ENCODE measurements at regions not wholly inside any gene's neighbourhood (a gene's known extent, or its start where the extent isn't known, plus 50 kb on each side); places are given as distances from the start of the nearest gene placed in this dataset.
"Not testable (repeated sequence)": the region's sequence is repeated elsewhere in the genome, so short reads cannot be mapped to it uniquely, and the experiment has no call there.

DNA sequence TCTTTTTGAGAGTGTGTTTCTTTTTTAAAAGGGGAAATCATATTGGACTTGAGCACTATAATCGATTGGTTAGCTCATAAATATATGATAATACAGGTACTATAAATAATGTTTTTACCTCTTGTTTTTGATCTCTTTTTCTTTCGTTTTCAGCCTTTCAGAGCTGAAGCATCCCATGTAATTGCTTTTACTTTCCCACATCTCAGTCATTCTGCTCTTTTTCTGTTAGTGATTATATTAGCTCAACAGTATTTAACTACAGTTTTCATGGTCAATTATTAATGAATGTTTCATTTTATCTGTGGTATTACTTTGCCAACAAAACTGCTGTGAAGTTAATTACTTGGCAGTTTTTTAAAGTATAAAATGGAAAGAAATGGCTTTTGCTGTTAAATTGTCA is 811.1 kb downstream of the PRIM2 start:
- not testable (repeated sequence) for H4K91ac ChIP-seq (ENCODE audit: insufficient read length, low read depth, low read length); H3K4me2 ChIP-seq (ENCODE audit: insufficient read depth, insufficient read length, low read length); H3K4ac ChIP-seq (ENCODE audit: low read depth, low read length); H3K79me2 ChIP-seq (ENCODE audit: insufficient read depth, low read length); H3K4me1 ChIP-seq (ENCODE audit: insufficient read depth, low read length); H3K27ac ChIP-seq (ENCODE audit: insufficient read length, low read depth, low read length); H3K23me2 ChIP-seq (ENCODE audit: insufficient read length, low read depth, low read length, poor library complexity, severe bottlenecking); H2BK120ac ChIP-seq (ENCODE audit: low read depth, low read length, poor library complexity, severe bottlenecking); H2BK15ac ChIP-seq (ENCODE audit: low read depth, low read length); H3T11ph ChIP-seq (ENCODE audit: low read length); H3K14ac ChIP-seq (ENCODE audit: insufficient read depth, low read length); H3K9me3 ChIP-seq (ENCODE audit: control insufficient read depth, low read depth, low read length); H3K4me3 Mint-ChIP-seq; H4K5ac ChIP-seq (ENCODE audit: insufficient read length, low read depth, low read length); H3K9ac ChIP-seq (ENCODE audit: extremely low read depth, insufficient read length, low read length); H3K4me1 Mint-ChIP-seq; DNase-seq; H3K27ac Mint-ChIP-seq; H3K23ac ChIP-seq (ENCODE audit: insufficient read length, low read depth, low read length); H2BK12ac ChIP-seq (ENCODE audit: insufficient read length, low read depth, low read length); H3K18ac ChIP-seq (ENCODE audit: insufficient read length, low read depth, low read length); H2BK5ac ChIP-seq (ENCODE audit: insufficient read length, low read length); H2AK5ac ChIP-seq (ENCODE audit: insufficient read length, low read length); H3K27me3 Mint-ChIP-seq (ENCODE audit: low read depth); H3K27me3 ChIP-seq (ENCODE audit: insufficient read depth, low read length); H3K79me1 ChIP-seq (ENCODE audit: insufficient read depth, low read depth, low read length, poor library complexity, severe bottlenecking); H3K56ac ChIP-seq (ENCODE audit: insufficient read length, low read depth, low read length); H4K20me1 ChIP-seq (ENCODE audit: control insufficient read depth, insufficient read depth, insufficient read length); H2BK20ac ChIP-seq (ENCODE audit: low read depth, low read length, poor library complexity, severe bottlenecking); H4K8ac ChIP-seq (replicated peaks; ENCODE audit: insufficient read length, low read depth, low read length); H2AFZ ChIP-seq (ENCODE audit: low read length)
- WGBS (ENCODE audit: extremely low coverage, insufficient read length, low lambda C conversion rate), result no CpG with 5 or more reads among the region's 2 CpGs
- H3K36me3 Mint-ChIP-seq (ENCODE audit: insufficient read depth in 1 of 3, low read depth in 3 of 3), result peaks cover 11 to 22% (median 15%) of the 10 kb centered on the region in 3 experiments; a peak in 6 of 7 replicates
- H3K9me3 Mint-ChIP-seq, result peaks cover 33 to 78% of the 10 kb centered on the region in 2 experiments

DNA sequence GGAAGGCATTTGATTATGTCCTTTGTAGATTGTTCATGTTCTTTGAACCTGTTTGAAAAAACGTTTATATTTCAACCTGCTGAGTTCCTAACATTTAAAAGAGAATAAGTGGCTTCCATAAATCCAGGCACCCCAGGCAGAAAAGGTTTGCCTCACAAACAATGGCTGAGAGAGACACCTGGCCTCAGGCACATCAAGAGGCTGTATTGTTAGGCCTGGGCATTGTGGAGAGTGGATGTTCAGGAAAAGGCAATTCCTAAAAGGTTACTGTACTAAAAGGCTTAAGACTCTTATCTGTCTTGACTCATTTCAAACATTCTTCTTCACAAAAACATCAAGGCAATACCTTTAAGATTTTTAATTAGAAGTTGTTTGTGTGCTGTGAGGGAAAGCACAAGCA is 811.7 kb downstream of the PRIM2 start:
- WGBS (ENCODE audit: extremely low coverage, insufficient read length, low lambda C conversion rate), result no CpG with 5 or more reads among the region's 1 CpG

More for the DNA sequence above, 811.7 kb downstream of the PRIM2 start:
- H3K4me1 ChIP-seq (ENCODE audit: insufficient read depth, low read length); H3K4ac ChIP-seq (ENCODE audit: low read depth, low read length); H3K27me3 Mint-ChIP-seq (ENCODE audit: low read depth); H3K23me2 ChIP-seq (ENCODE audit: insufficient read length, low read depth, low read length, poor library complexity, severe bottlenecking); H3K79me1 ChIP-seq (ENCODE audit: insufficient read depth, low read depth, low read length, poor library complexity, severe bottlenecking); H3K18ac ChIP-seq (ENCODE audit: insufficient read length, low read depth, low read length); H3K4me1 Mint-ChIP-seq; DNase-seq; H3K23ac ChIP-seq (ENCODE audit: insufficient read length, low read depth, low read length); H3K27me3 ChIP-seq (ENCODE audit: insufficient read depth, low read length); H3K27ac ChIP-seq (ENCODE audit: insufficient read length, low read depth, low read length); H4K5ac ChIP-seq (ENCODE audit: insufficient read length, low read depth, low read length); H3K4me2 ChIP-seq (ENCODE audit: insufficient read depth, insufficient read length, low read length); H3T11ph ChIP-seq (ENCODE audit: low read length); H2BK5ac ChIP-seq (ENCODE audit: insufficient read length, low read length); H4K8ac ChIP-seq (replicated peaks; ENCODE audit: insufficient read length, low read depth, low read length); H4K91ac ChIP-seq (ENCODE audit: insufficient read length, low read depth, low read length); H2BK15ac ChIP-seq (ENCODE audit: low read depth, low read length); H2AFZ ChIP-seq (ENCODE audit: low read length); H2BK120ac ChIP-seq (ENCODE audit: low read depth, low read length, poor library complexity, severe bottlenecking); H3K56ac ChIP-seq (ENCODE audit: insufficient read length, low read depth, low read length); H3K9ac ChIP-seq (ENCODE audit: extremely low read depth, insufficient read length, low read length); H2BK12ac ChIP-seq (ENCODE audit: insufficient read length, low read depth, low read length); H4K20me1 ChIP-seq (ENCODE audit: control insufficient read depth, insufficient read depth, insufficient read length); H3K27ac Mint-ChIP-seq; H2AK5ac ChIP-seq (ENCODE audit: insufficient read length, low read length); H2BK20ac ChIP-seq (ENCODE audit: low read depth, low read length, poor library complexity, severe bottlenecking); H3K9me3 ChIP-seq (ENCODE audit: control insufficient read depth, low read depth, low read length); H3K14ac ChIP-seq (ENCODE audit: insufficient read depth, low read length); H3K79me2 ChIP-seq (ENCODE audit: insufficient read depth, low read length); H3K4me3 Mint-ChIP-seq: not testable (repeated sequence)
- peaks cover 34 to 75% of the 10 kb centered on the region in 2 experiments for H3K9me3 Mint-ChIP-seq
- peaks cover 11 to 22% (median 15%) of the 10 kb centered on the region in 3 experiments; a peak in 6 of 7 replicates for H3K36me3 Mint-ChIP-seq (ENCODE audit: insufficient read depth in 1 of 3, low read depth in 3 of 3)
